AG20443 (cell line): ENCODE measurements at regions not wholly inside any gene's neighbourhood (a gene's known extent, or its start where the extent isn't known, plus 50 kb on each side); places are given as distances from the start of the nearest gene placed in this dataset.
"Not testable (repeated sequence)": the region's sequence is repeated elsewhere in the genome, so short reads cannot be mapped to it uniquely, and the experiment has no call there.

ENCODE experiments used
- DNase-seq: peaks from one replicate; pipeline ENCODE4 v3.0.0; 2012; ENCODE audit warnings: low spot score, mixed read lengths

DNA sequence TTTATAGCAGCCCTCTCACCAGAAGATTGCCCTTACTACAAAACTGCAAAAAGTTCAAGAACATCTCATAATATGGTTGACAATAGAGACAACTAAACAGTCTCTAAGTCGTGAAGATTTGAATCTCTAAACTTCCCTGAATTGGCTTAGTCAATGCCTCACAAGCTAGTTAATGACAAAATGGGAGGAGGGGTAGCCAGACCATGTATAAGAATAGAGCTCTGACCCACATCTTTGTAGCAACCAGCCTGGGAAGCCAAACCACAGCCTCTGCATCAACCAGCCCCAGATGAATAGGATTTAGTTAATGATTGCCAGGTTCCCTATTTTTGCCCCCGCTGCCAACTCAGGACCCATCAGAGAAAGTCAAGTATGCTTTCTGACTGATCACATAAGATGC lies 1265.9 kb upstream of the PCDH10 start:
- DNase-seq = not testable (repeated sequence)

DNA sequence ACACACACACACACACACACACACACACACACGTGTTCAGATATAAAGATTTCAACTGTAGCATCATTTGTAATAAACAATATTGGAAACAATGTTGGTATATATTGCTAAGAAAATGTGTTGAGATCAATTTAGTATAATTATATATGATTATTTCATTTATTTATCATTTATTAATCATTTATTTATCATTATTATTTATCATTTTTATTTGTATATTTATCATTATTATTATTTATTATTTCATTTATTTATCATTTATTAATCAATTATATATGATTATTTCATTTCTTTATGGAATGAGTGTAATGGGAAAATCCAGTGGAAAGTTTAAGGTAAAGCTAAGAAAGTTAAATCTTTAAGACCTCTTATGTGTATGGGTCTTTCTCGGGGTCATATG lies 1223.4 kb upstream of the PCDH10 start:
- DNase-seq = not testable (repeated sequence)

DNA sequence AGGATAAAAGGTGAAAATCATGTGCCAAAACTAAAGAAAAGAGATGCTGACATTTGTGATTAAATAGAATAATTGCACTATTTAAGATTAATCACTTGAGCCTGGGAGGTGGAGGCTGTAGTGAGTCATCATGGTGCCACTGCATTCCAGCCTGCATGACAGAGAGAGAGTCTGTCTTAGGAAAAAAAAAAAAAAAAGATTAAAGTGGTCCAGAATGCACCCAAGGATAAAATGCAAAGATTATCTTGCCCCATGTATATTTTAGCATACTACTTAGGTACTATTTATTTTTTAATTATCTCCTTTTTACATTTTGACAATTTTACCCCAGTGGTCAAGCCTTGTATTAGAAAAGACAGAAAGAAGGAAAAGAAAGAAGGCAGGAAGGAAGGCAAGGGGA lies 1181.4 kb upstream of the PCDH10 start:
- not testable (repeated sequence) for DNase-seq

DNA sequence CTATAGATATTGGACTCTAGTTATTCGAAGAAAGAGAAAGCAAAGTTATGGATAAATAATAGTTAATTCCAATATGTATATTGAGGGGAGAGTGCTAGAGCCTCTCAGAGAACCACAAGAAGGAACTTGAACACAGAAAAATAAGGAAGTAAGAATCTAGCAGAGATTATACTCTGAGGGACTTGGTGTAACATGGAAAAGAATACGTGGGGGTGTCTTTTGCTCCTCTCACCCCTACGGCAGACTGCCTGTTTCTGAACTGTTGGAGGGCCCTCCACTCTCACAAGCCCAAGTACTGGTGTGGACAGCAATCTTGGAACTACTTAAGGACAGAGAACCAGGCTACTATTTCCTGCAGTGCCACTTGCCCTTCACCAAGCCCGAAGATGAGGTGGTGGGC lies 1174.4 kb upstream of the PCDH10 start:
- DNase-seq = no peak

DNA sequence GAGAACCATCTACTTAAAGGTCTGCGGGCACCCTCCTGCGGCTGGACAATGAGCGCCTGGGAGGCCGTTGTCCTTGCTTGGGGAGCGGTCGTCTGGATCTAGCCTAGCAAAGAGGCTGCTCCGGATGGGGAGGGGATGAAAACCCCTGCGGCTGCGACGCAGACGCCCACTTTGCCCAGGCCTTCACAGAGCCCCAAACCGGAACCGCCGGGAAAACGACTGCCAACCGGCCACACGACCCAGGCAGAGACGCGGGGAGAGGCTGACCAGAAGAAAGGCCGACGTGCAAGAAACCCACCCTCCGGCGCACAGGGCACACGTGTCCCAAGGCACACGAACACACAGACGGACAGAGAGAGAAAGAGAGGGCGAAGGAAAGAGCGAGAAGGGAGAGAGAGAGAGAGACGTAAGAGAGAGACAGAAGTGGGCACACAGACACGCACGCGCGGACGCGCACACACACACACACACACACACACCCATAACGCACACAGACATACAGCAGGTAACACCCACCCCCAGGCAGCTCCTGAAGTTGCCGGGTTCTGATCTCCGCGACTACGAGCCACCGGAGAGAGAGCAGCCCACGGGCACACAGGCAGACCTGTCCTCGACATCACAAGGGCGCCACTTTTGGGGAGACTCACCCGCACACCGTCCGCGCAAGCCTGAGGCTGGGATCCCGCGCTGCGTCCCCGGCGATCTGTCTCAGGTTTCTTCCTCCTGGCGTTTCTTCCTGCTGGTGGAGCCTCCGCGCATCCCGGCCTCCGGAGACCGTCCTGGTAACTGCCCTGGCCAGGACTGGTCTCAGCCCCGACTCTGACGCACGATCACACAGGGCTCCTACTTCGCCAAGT lies 1173.6 kb upstream of the PCDH10 start:
- not testable (repeated sequence) for DNase-seq

DNA sequence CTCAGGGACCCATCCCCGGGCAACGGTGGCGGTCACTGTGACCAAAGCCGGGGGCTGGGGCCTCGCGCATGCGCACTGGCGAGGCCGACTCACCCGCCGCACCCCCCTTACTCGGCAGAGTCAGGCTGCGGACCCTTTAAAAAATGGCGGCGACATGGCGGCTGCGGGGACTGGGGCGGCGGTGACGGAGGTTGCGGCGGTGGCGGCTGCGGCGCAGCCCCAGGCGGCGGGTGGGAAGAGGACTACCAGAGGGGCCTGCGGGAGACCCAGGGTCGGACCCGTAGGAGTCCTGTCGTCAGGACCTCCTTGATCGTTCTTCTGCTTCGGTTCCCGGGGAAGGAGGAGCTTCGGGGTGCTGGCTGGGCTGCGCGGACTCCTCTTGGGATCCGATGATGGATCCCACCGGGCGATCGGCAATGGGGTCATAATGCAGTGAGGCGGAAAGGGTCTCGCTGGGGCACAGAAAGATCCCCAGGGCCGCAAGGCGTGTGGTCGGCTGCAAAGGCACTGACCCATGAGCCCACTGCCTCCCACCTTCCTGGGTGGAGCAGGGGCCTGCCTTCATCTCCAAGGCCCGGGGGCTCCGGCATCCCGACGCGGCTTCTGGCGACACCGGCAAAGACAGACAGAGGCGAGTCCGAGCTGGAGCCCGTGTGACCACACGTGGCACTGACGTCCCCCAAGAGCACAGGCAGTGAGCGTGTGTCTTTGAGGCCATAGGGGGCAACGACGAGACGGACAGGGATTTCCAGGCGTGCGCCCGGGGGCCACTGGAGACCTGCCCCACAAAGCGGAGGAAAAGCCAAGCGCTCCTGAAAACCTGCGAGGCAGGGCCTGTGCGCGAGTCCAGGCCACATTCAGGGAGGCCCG lies 1172.7 kb upstream of the PCDH10 start:
- DNase-seq = not testable (repeated sequence)

DNA sequence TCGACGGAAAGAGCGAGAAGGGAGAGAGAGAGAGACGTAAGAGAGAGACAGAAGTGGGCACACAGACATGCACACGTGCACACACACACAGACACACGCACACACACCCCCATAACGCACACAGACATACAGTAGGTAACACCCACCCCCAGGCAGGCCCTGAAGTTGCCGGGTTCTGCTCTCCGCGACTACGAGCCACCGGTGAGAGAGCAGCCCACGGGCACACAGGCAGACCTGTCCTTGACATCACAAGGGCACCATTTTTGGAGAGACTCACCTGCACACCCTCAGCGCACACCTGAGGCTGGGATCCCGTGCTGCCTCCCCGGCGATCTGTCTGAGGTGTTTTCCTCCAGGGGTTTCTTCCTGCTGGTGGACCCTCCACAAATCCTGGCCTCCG lies 1171.0 kb upstream of the PCDH10 start:
- DNase-seq = no peak

DNA sequence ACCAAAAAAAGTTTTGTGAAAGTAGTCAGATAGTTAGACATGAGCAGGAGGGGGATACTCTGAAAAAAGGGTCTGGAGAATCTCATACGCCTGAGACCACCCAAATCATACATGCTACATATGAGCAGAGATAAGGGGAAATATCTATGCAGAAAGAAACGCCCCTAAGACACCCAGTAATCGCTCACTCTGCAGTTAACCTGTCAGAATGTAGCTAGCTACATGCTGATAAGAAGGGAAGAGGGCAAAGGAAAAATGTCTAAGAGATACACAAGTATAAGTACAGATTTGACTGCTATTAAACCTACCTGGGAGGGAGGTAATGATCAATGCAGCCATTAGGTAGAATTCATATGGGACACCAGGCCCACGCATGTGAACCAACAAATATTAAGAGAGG lies 1159.5 kb upstream of the PCDH10 start:
- DNase-seq = no peak

DNA sequence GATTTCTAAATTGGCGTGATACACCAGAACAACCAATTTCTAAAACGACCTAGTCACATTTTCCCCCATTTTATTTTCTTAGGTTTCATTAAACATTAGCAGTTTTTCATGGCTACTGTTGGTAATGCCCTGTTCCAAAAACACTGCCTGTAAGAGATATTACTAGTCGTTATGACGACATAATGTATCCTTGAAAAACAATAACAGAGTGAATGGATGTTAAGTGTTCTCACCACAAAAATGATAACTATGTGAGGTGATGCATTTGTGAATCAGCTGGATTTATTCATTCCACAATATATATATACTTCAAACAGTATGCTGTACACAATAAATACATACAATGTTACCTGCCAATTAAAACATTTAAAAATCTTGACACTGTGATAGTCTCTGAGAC lies 1147.6 kb upstream of the PCDH10 start:
- DNase-seq = no peak

DNA sequence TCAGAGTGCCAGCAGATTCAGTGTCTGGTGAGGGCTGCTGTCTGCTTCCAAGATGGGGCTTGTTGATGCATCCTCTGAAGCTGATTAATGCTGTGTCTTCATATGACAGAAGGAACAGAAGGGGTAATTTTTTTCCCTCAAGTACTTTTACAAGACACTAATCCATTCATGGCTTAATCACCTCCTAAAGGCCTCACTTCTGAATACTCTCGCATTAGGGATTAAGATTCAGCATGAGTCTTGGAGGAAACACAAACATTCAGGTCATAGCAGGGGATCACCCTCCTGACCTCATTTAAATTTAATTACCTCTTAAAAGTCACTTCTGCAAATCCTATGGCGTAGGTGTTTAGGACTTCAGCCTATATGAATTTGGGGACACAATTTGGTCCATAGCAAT lies 1145.5 kb upstream of the PCDH10 start:
- no peak for DNase-seq

DNA sequence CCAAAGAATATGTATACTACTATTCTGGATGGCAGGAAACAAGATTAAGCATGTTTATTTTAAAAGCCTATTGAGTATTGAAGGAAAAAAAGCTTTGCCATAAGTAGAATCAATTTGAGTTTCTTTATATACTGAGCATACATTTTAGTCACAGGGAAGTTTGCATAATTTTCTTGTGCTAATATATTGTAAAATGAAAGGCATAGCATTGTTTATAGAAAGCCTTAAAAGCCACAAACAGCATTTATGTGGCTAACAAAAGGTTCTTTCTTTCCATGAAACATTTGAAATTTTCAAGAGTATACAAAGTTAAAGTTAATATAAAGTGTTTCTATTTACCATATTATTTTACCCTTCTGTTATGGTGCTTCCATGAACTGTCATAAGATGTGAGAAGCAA lies 1133.8 kb upstream of the PCDH10 start:
- DNase-seq = no peak

DNA sequence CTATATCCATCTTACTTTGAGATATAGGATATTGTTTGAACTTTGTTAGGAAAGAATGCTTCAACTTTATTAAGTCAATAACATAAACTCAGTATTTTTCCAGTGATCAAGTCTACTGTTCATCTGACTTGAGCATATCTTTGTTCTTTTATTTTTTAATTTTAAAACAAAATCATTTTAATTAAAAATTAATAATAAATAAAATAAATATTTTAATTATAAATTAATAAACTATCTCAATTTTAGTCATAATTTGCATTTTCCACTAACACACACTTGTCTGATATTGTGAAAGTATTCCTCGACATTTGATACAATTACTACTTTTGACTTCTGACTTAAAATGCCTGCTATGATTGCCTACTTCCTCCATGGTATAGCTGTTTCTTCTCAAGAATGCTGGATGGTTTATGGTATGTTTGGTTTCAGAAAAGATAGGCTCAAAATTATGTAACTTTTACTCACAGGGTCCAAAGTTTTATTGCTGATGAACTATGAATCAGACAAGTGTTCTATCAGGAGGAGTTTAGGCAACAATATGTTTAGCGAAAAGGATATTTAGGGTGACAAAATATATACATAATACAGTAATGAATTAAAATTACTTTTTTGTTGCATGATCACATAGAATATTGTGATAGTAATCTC lies 1132.3 kb upstream of the PCDH10 start:
- DNase-seq = no peak

DNA sequence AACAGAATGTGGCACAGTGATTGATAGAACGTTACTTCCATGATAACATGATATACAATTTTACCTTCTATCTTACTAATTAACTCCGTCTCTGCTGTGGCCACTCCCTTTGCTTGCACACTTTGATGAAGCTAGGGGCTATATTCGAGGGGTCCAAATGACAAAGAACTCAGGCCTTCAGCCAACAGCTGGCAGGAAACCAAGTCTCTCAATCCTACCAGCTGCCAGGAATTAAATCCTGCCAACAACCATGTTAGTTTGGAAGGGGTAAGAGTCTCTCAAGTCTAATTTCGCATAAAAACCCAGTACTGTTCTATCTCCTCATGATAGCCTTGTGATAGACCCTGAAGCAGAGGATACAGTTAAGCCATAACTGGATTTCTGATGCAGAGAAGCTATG lies 1122.9 kb upstream of the PCDH10 start:
- no peak for DNase-seq

DNA sequence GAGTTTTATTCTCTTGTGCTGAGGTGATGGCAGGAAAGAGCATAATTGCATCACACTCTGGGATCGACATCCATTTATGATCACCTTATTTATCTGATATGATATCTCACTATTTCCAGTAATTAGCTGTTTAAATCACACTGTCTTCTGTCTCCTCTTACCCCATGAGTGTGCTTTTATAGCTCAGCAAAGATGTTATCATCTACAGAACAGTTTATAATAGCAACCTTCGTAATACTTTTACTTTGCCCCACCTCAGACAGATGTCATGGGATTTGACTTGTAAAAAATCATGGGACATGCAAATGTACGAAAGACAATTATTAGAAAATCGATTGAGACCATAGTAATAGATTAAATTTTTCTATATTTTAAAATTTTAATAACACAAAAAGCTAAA lies 1122.3 kb upstream of the PCDH10 start:
- DNase-seq = no peak

DNA sequence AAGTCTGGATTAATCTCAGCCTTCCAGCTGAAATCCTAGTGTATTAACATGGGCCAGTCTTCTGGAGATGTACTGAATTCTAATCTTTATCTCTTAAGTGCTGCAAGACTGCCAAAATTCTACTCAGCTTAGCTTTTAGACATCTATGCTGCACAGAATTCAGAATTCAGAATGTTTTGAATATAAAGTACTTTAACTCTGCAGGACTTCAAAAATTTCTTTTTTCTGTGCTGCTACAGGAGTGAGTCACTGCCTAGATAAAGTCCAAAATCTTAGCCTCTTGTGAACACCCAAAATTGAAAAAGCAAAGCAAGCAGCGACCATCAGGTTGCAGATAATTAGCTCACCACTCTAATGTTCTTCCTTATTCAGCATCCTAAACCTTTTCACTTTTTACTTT lies 1092.6 kb upstream of the PCDH10 start:
- no peak for DNase-seq

DNA sequence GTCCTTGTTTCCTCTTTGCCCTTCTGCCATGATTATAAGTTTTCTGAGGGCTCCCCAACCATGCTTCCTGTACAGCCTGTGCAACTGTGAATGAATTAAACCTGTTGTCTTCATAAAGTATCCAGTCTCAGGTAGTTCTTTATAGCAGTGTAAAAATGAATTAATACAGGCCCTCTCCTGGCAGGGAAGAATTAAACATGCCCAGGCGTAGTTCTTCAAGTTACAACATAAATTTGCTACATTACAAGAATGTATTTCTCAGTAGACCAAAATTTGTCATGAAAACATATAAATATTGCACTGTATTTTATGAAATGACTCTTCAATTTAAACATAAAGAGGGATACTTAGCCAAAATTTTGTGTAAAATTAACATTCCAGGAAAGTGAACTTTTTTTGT lies 1089.9 kb upstream of the PCDH10 start:
- no peak for DNase-seq

DNA sequence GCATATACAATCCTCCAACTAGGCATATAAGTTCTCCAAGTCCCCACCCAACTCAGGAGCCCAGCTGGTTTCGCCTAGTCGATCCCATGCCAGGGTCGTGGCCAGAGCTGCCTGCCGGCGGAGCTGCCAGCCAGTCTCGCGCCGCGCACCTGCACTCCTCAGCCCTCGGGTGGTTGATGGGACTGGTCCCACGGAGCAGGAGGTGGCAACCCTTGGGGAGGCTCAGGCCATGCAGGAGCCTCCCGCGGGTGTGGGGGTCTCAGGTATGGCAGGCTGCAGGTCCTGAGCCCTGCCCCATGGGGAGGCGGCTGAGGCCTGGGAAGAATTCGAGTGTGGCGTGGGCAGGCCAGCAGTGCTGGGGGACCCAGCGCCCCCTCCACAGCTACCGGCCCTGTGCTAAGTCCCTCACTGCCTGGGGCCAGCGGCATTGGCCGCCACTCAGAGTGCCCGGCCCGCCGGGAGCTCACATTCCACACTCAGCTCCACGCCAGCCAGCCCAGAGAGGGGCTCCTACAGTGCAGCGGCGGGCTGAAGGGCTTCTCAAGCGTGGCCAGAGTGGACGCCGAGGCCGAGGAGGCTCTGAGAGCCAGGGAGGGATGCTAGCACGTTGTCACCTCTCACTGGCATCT lies 1086.4 kb upstream of the PCDH10 start:
- no peak for DNase-seq

DNA sequence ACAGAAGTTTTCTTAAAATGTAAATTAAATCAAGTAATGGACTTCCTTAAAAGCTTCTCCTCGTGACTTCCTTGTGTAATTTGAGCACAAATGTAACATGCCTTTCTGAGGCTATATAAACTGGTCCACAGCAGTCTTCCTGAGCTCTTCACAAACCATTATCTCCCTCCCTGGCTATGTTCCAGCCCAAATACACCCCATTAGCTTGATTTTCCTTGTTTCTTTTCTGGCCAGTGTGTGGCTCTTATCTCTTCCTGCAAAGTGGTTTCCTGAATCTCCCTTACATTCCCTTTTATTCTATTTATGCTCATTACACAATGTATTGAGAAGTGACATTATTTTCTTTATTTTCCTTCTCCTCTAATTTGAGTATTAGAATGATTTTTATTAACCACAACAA lies 1085.3 kb upstream of the PCDH10 start:
- no peak for DNase-seq

DNA sequence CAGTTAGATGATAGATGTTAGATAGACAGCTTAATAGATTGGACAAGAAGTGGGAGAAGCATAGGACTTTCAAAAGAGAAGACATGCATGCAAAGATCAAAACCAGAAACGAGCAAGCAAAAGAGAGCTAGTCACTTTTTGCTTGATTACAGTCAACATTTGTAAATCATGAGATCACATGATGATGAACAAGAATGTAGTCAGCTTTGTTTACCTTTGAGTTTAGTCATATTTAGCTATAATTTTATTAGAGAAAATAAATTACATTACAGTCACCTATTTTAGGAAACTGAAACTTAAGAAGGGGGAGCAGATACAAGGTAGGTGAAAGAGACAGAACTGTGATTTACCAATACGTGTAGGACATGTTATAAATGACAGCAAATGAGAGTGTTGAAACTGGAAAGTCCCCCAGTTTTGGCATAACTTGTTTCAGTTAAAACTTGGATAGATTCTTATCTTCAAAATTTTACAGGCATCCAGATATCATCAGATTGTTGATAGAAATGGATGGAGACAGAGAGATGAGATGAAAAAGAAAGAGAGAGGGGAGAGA lies 1083.1 kb upstream of the PCDH10 start:
- DNase-seq = no peak

DNA sequence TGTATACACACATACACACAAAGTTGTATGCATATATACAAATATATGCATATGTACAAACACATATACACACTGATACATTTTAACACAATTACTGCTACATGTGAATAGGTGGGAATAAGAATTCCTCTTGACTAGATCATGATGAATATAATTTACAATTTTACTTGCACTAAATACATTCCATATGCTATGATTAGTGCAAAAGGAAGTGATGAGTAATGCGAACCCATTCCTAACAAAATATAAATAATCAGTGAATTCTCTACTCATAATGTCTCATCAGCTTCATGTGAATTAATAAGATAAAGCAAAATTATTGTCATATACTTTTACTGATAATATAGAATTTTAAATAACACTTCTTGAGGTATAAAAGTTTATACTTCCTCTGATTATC lies 1077.3 kb upstream of the PCDH10 start:
- no peak for DNase-seq

DNA sequence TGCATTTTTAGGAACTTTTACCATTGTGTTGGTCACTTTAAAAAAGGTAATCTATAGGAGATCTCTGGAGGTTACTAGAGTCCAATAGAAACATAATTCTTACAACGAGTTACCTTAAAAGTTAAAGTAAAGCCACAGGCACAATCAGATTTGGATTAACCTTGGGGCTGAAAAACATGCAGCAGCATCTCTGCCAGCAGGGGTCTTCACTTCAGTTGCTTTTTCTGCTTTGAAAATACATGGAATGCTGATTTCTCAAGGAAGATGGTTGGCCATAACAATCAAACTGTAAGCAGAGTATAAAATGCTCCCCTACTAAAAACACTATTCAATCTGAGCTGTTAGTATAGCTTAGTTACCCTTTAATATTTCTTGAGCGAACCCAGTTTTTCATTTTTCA lies 1072.3 kb upstream of the PCDH10 start:
- DNase-seq = no peak

DNA sequence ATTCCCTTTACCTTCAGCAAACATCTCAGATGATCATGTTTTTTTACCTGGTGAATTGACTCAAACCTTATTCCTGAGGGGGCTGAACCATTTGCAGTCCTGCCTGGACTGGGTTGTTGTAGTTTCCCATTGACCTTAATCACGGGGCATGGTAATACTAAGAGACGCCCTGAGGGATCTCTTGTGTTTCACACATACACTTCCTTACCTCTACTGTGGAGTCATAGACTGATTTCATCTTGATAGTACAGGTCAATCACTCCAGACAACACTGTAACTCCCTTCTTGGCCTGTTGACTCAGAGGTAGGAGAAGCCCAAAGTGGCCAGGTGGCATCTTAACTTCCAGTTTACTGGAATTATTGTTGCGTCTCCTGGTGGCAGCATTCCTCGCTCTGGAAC lies 1064.0 kb upstream of the PCDH10 start:
- DNase-seq = no peak
